ENCODE measurements at regions not wholly inside any gene's neighbourhood (a gene's known extent, or its start where the extent isn't known, plus 50 kb on each side); places are given as distances from the start of the nearest gene placed in this dataset.

DNA sequence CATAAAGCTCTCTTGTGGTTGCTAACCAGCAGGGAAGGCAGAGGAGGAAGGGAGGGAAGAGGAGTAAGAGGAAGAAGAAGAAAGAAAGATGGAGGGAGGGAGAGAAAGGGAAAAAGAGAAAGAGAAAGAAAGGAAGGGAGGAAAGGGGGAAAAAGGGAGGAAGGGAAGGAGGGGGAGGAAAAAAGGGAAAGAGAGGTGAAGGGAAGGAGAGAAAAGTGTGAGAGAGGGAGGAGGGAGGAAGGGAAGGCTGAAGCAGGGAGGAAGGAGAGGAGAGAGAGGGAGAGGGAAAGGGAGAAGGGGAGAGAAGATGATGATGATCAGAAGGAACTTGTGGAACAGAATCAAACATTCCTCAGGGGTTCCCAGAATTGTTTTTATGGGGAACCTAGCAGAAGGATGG is 57.5 kb upstream of the TOX2 start:
- TF ChIP-seq, protein P1, sequence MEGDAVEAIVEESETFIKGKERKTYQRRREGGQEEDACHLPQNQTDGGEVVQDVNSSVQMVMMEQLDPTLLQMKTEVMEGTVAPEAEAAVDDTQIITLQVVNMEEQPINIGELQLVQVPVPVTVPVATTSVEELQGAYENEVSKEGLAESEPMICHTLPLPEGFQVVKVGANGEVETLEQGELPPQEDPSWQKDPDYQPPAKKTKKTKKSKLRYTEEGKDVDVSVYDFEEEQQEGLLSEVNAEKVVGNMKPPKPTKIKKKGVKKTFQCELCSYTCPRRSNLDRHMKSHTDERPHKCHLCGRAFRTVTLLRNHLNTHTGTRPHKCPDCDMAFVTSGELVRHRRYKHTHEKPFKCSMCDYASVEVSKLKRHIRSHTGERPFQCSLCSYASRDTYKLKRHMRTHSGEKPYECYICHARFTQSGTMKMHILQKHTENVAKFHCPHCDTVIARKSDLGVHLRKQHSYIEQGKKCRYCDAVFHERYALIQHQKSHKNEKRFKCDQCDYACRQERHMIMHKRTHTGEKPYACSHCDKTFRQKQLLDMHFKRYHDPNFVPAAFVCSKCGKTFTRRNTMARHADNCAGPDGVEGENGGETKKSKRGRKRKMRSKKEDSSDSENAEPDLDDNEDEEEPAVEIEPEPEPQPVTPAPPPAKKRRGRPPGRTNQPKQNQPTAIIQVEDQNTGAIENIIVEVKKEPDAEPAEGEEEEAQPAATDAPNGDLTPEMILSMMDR (IDR thresholded peaks at IDR 0.05; ENCODE audit: unreplicated experiment) = no peak

DNA sequence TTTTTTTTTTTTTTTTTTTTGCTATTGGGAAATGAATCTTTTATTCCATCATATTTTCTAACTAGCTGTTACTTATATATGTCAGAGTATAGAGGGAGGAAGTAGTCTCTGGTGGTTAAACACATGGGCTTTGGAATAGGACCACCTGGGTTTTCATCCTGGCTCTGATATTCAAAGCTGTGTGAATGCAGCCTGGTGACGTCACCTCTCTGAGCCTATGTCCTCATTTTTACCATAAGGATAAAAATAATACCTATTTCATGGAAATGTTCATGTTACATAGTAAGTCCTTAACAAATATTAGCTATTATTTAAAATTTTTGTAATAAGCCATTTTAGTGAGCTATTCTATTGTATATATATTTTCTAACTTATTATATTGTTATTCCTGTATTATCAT is 58.8 kb upstream of the TOX2 start:
- Mint-ChIP-seq H3K4me1 (no peaks in the 10 kb centered on the region), H3K27me3 (ENCODE audit: low read depth) (peaks cover 11% of the 10 kb centered on the region), H3K9me3 (peaks cover 3% of the 10 kb centered on the region), H3K27ac (no peak overlapping the region), H3K4me3 (no peak overlapping the region), H3K36me3 (no peaks in the 10 kb centered on the region)
- DNase-seq (ENCODE audit: low spot score in 2 of 2, unreplicated experiment in 2 of 2) = no peak
- TF ChIP-seq, protein P1 (IDR thresholded peaks at IDR 0.05; ENCODE audit: unreplicated experiment) = no peak

More for the DNA sequence above, 57.5 kb upstream of the TOX2 start:
- H3K4me3 Mint-ChIP-seq = no peak overlapping the region
- peaks cover 11% of the 10 kb centered on the region for H3K27me3 Mint-ChIP-seq (ENCODE audit: low read depth)
- no peak overlapping the region for H3K27ac Mint-ChIP-seq
- peaks cover 3% of the 10 kb centered on the region for H3K9me3 Mint-ChIP-seq
- DNase-seq (ENCODE audit: low spot score in 2 of 2, unreplicated experiment in 2 of 2) = no peak
- H3K36me3 Mint-ChIP-seq = no peaks in the 10 kb centered on the region
- no peaks in the 10 kb centered on the region for H3K4me1 Mint-ChIP-seq

DNA sequence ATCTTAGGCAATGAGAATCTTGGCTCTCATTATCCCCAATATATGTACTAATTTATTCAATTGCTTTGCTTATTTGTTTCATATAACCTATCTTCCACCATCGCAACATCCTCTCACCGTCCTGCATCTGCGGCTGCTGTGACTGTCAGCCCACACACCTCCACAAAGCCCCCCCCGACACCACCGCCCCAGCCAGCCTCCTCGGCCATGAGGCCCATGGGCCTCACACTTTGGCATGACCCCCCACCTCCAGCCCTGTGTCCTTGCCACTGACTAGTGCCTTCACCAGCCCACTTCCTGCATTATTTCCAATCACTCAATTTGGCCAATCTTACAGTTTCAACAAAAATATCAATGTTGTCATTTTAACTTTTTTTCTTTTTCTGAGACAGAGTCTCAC is 60.7 kb upstream of the TOX2 start:
- Mint-ChIP-seq H3K4me1 (no peaks in the 10 kb centered on the region), H3K27ac (no peak overlapping the region), H3K9me3 (peaks cover 3% of the 10 kb centered on the region), H3K36me3 (no peaks in the 10 kb centered on the region), H3K4me3 (no peak overlapping the region), H3K27me3 (ENCODE audit: low read depth) (peaks cover 11% of the 10 kb centered on the region)
- TF ChIP-seq, protein P1 (IDR thresholded peaks at IDR 0.05; ENCODE audit: unreplicated experiment) = no peak
- no peak for DNase-seq (ENCODE audit: low spot score in 2 of 2, unreplicated experiment in 2 of 2)

DNA sequence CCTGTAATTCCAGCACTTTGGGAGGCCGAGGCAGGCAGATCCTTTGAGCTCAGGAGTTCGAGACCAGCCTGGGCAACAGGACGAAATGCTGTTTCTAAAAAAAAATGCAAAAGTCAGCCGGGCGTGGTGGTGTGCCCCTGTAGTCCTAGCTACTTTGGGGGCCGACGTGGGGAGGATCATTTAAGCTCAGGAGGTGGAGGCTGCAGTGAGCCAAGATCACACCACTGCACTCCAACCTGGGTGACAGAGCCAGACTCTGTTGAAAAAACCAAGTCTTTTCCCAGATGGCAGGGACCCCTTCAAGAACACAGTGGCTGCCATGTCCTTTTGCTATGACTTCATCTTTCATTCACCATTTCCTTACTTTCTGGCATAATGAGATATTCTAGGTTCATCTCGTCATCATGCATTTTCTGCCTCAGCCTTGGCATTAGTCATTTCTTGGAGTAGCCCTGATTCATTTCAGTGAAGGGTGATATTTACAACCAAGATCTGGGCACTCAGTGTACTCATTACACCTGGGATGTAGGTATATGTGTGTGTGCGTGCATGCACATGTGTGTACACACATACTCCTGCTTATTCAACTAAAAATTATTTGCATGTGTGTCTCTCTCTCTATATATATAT is 61.4 kb upstream of the TOX2 start:
- H3K27me3 Mint-ChIP-seq (ENCODE audit: low read depth) = peaks cover 11% of the 10 kb centered on the region
- peaks cover 3% of the 10 kb centered on the region for H3K9me3 Mint-ChIP-seq
- no peak for DNase-seq (ENCODE audit: low spot score in 2 of 2, unreplicated experiment in 2 of 2)
- TF ChIP-seq, protein P1 (IDR thresholded peaks at IDR 0.05; ENCODE audit: unreplicated experiment) = no peak
- no peaks in the 10 kb centered on the region for H3K36me3 Mint-ChIP-seq
- H3K4me1 Mint-ChIP-seq = no peaks in the 10 kb centered on the region
- H3K27ac Mint-ChIP-seq = no peak overlapping the region
- H3K4me3 Mint-ChIP-seq = no peak overlapping the region

DNA sequence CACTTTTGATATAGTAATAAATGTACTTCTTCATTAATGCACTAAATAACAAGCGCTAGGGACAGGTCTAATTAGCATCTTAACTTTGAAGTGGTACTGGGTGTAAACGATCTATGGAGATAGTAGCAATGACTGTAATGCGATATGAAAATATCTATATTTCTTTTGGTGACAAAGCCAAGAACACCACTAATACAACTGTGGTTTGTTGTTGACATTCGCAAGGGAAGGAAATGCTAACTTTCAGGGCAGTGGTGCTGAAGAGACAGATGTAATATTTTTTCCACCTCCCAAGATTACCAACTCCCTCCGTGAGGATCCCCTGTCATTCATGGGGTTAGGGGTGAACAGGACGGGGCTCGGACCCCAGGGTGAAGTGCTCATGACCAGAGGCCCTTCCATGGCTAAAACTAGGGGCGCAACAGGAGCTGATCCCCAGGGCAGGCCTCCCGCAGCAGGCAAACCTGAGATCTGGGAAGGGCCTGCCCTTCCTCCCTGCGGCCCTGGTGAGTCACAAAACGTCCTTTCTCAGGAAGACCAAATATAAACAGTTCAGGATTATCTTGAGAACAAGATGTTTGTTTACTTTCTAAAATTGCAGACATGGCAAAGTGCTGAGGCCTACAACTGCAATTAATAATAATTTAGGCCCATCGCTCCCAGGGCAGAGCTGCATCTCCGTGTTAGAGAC is 65.0 kb upstream of the TOX2 start:
- peaks cover 3% of the 10 kb centered on the region for H3K27me3 Mint-ChIP-seq (ENCODE audit: low read depth)
- no peaks in the 10 kb centered on the region for H3K36me3 Mint-ChIP-seq
- H3K4me3 Mint-ChIP-seq = no peak overlapping the region
- DNase-seq (ENCODE audit: low spot score in 2 of 2, unreplicated experiment in 2 of 2) = no peak
- H3K27ac Mint-ChIP-seq = no peak overlapping the region
- no peaks in the 10 kb centered on the region for H3K4me1 Mint-ChIP-seq
- no peaks in the 10 kb centered on the region for H3K9me3 Mint-ChIP-seq
- TF ChIP-seq, protein P1 (IDR thresholded peaks at IDR 0.05; ENCODE audit: unreplicated experiment) = no peak

Measured in mesothelial cell of epicardium (in vitro differentiated cells).